Fibroblast of pulmonary artery (primary cell): ENCODE measurements at regions not wholly inside any gene's neighbourhood (a gene's known extent, or its start where the extent isn't known, plus 50 kb on each side); places are given as distances from the start of the nearest gene placed in this dataset.

ENCODE experiments used
- DNase-seq: peaks from one replicate; pipeline ENCODE4 v3.0.0-alpha.2; 2010; ENCODE audit warnings: low read depth
- H3K4me3 ChIP-seq: replicated peaks from 2 replicates; pipeline ENCODE4 v1.5.1; 2011; ENCODE audit warnings: low read depth, mild to moderate bottlenecking, control low read depth, low read length, moderate library complexity
- TF ChIP-seq, protein P1 (sequence below): IDR thresholded peaks from 2 replicates; pipeline ENCODE4 v1.5.1; 2011; ENCODE audit warnings: mild to moderate bottlenecking, control low read depth, low read length, inconsistent platforms; ENCODE audit errors: missing control alignments

DNA sequence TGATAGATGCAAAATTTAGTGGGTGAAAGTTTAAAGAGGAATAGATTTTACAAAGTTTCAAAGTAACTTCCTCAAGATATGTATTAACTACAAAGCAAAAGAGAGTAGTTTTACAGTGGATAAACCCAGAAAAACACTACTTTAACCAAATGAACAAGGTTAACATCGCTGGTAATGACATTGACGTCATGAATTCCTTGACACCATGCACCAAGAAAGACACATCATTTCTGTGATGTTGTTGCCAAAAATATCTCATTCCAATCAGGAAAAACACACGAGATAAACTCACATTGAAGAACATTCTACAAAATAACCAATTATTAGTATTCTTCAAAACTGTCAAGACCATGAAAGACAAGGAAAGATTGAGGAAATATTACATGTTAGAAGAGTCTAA lies 605.6 kb upstream of the SETBP1 start:
- H3K4me3 ChIP-seq: no peak overlapping the region
- TF ChIP-seq, protein P1, sequence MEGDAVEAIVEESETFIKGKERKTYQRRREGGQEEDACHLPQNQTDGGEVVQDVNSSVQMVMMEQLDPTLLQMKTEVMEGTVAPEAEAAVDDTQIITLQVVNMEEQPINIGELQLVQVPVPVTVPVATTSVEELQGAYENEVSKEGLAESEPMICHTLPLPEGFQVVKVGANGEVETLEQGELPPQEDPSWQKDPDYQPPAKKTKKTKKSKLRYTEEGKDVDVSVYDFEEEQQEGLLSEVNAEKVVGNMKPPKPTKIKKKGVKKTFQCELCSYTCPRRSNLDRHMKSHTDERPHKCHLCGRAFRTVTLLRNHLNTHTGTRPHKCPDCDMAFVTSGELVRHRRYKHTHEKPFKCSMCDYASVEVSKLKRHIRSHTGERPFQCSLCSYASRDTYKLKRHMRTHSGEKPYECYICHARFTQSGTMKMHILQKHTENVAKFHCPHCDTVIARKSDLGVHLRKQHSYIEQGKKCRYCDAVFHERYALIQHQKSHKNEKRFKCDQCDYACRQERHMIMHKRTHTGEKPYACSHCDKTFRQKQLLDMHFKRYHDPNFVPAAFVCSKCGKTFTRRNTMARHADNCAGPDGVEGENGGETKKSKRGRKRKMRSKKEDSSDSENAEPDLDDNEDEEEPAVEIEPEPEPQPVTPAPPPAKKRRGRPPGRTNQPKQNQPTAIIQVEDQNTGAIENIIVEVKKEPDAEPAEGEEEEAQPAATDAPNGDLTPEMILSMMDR: no peak
- DNase-seq: no peak

DNA sequence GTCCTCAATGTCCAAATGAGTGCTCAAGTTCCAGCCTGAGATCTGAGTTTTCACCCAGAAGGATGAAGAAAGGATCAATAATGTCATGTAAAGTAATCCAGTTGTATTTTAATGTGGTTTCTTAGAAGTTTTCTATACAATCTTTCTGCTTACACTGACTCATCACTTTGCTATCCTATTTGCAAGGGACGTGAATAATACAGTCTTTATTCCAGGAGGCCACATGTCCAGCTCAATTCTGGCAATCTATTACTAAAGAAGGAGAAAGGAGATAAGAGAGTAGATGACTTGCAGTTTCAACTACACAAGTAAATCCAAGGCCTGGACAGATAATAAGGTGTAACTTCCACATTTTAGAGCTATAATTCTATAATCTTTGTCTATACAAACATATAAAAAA lies 601.1 kb upstream of the SETBP1 start:
- TF ChIP-seq, protein P1: no peak
- H3K4me3 ChIP-seq: no peak overlapping the region
- peak; percentile 91 for DNase-seq

DNA sequence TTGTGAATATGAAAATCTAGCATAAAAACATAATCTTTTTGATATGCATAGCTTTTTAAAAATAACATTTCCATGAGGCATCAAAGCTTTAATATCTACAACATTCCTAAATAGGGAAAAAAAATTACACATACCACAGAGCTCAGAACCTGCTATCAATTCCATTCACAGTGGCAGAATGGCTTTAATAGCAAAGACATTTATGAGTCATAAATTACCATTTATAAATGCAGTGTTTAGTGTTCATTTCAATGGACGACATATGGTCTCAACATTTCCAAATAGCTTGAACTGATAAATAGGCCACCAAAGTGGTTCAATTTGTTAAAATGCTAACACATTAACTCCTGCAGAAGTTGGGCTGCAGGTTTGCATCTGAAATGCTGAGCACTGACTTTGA lies 600.6 kb upstream of the SETBP1 start:
- DNase-seq: peak; percentile 18
- TF ChIP-seq, protein P1: no peak
- H3K4me3 ChIP-seq: no peak overlapping the region

DNA sequence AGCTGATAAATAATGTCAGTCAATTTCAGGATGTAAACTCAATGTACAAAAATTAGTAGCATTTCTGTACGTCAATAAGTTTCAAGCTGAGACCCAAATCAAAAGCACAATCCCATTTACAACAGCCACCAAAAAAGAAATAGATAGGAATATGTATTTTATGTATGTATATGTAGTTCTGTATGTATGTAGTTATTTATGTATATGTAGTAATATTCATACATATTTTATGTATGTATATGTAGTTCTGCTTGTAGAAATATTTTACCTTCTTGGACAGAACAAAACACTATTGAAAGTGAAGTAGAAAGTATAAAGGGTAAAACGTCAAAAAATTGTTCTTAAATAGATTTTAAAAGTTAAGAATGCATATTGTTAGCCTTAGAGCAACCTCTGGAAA lies 591.0 kb upstream of the SETBP1 start:
- no peak overlapping the region for H3K4me3 ChIP-seq
- DNase-seq: no peak
- TF ChIP-seq, protein P1: no peak

DNA sequence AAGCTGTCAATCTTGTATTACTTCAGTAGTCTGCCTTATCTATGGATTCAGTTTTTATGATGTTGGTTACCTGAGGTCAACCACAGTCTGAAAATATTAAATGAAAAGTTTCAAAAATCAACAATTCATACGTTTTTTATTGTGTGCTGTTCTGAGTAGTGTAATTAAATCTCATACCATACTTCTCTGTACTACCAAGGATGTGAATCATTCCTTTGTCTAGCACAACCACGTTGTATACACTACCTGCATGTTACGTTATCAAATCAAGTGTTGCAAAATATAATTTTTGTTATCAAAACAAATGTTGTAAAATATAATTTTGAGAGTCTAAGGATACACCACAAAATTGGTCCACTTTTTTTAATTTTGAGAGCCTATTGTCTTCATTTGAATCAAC lies 590.2 kb upstream of the SETBP1 start:
- DNase-seq: no peak
- no peak overlapping the region for H3K4me3 ChIP-seq
- TF ChIP-seq, protein P1: no peak

DNA sequence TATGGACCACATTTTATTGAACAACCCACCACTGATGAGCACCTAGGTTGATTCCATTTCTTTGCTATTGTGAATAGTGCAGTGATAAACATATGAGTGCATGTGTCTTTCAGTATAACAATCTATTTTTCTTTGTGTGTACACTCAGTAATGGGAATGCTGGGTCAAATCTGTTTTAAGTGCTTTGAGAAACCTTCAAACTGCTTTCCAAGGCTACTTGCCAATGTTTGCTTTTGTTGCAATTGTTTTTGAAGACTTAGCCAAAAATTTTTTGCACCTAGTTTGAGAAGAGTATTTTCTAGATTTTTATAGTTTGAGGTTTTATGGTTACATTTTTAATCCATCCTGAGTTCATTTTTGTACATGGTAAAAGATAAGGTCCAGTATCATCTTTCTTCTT lies 587.4 kb upstream of the SETBP1 start:
- no peak overlapping the region for H3K4me3 ChIP-seq
- TF ChIP-seq, protein P1: no peak
- DNase-seq: peak; percentile 55

DNA sequence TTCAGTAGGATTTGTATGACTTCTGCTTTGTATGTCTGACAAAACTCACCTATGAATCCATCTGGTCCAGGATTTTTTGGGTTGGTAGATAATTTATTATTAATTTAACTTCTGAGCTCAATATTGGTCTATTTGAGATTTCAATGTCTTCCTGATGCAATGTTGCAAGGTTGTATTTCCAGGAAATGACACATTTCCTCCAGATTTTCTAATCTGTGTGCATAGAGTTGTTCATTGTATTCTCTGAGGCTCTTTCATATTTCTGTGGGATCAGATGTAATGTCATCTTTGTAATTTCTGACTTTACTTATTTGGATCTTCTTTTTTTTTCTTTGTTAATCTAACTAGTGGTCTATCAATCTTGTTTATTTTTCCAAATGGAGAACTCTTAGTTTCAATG lies 584.7 kb upstream of the SETBP1 start:
- TF ChIP-seq, protein P1: no peak
- no peak overlapping the region for H3K4me3 ChIP-seq

More for the DNA sequence above, 584.7 kb upstream of the SETBP1 start:
- peak; percentile 78 for DNase-seq
